ENCODE measurements at regions not wholly inside any gene's neighbourhood (a gene's known extent, or its start where the extent isn't known, plus 50 kb on each side); places are given as distances from the start of the nearest gene placed in this dataset.

GRCh38 chr6:48833916-48834315 is 629.1 kb downstream of the MMUT start:
- no peaks in the 10 kb centered on the region for H3K36me3 ChIP-seq (ENCODE audit: low read depth)
- TF ChIP-seq, protein P1, sequence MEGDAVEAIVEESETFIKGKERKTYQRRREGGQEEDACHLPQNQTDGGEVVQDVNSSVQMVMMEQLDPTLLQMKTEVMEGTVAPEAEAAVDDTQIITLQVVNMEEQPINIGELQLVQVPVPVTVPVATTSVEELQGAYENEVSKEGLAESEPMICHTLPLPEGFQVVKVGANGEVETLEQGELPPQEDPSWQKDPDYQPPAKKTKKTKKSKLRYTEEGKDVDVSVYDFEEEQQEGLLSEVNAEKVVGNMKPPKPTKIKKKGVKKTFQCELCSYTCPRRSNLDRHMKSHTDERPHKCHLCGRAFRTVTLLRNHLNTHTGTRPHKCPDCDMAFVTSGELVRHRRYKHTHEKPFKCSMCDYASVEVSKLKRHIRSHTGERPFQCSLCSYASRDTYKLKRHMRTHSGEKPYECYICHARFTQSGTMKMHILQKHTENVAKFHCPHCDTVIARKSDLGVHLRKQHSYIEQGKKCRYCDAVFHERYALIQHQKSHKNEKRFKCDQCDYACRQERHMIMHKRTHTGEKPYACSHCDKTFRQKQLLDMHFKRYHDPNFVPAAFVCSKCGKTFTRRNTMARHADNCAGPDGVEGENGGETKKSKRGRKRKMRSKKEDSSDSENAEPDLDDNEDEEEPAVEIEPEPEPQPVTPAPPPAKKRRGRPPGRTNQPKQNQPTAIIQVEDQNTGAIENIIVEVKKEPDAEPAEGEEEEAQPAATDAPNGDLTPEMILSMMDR (IDR thresholded peaks at IDR 0.05) = no peak
- intact Hi-C loops (cut with DNase I, micrococcal nuclease) = no loop called here
- no peaks in the 10 kb centered on the region for H3K4me1 ChIP-seq (ENCODE audit: low read depth)
- DNase-seq = no peak
- no peak for ATAC-seq
- no peaks in the 10 kb centered on the region for H3K9me3 ChIP-seq
- H3K4me3 ChIP-seq = no peak overlapping the region

GRCh38 chr6:48826901-48827701 is 636.0 kb downstream of the MMUT start:
- no peaks in the 10 kb centered on the region for H3K4me1 ChIP-seq (ENCODE audit: low read depth)
- H3K4me3 ChIP-seq = no peak overlapping the region
- no peaks in the 10 kb centered on the region for H3K36me3 ChIP-seq (ENCODE audit: low read depth)
- intact Hi-C loops (cut with DNase I, micrococcal nuclease) = no loop called here
- no peaks in the 10 kb centered on the region for H3K9me3 ChIP-seq
- TF ChIP-seq, protein P1 (IDR thresholded peaks at IDR 0.05) = no peak
- ATAC-seq (peak; percentile 98), DNase-seq (peak in 1 of 3 donors; percentile 26)

GRCh38 chr6:48826152-48826515 is 636.9 kb downstream of the MMUT start:
- Histone ChIP-seq H3K9me3 (no peaks in the 10 kb centered on the region), H3K4me1 (ENCODE audit: low read depth) (no peaks in the 10 kb centered on the region), H3K4me3 (no peak overlapping the region), H3K36me3 (ENCODE audit: low read depth) (no peaks in the 10 kb centered on the region)
- intact Hi-C loops (cut with DNase I, micrococcal nuclease) = no loop called here
- DNase-seq (no peak), ATAC-seq (no peak)
- TF ChIP-seq, protein P1 (IDR thresholded peaks at IDR 0.05) = no peak

DNA sequence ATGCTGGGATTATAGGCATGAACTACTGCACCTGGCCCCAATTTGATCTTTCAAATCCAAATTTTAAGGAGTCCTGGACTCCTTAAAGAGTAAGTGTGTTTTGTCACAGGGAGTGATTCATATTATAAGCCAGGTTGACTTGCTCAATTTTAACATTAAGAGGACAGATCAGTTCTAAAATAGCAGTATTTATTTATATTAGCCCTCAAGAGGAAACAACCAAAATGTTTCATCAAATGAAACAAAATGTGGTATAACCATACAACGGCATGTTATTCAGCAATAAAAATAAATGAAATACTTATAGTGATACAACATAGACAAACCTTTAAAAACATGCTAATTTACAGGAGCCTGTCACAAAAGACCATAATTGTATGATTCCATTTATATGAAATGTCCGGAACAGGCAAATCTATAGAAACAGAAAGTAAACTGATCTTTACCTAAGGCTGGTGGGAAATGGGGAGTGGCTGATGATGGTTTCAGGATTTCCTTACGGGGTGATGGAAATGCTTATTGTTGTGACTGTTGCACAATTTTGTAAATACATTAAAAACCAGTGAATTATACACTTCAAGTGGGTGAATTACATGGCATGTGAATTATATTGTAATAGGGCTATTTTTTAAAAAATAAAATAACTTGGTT is 637.4 kb downstream of the MMUT start:
- H3K4me3 ChIP-seq = no peak overlapping the region
- no peaks in the 10 kb centered on the region for H3K4me1 ChIP-seq (ENCODE audit: low read depth)
- DNase-seq (no peak), ATAC-seq (no peak)
- intact Hi-C loops (cut with DNase I, micrococcal nuclease) = no loop called here
- H3K36me3 ChIP-seq (ENCODE audit: low read depth) = no peaks in the 10 kb centered on the region
- TF ChIP-seq, protein P1 (IDR thresholded peaks at IDR 0.05) = no peak
- no peaks in the 10 kb centered on the region for H3K9me3 ChIP-seq

DNA sequence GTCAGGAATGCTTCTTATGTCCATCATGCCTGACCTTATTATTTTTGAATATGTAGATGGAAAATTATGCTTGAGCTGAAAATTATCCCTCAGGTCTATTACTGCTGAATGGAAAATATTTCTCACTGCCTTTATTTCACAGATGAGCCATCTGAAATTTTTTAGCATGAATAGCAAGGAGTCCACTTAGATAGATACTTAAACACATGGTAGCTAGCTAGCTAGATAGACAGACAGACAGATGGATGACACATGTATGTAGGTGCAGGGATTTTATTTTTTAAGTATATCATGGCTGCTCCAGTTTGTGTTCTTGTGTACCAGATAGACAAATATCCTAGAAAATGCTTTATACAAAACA is 645.0 kb downstream of the MMUT start:
- no peak overlapping the region for H3K4me3 ChIP-seq
- DNase-seq (no peak), ATAC-seq (no peak)
- H3K9me3 ChIP-seq = no peaks in the 10 kb centered on the region
- TF ChIP-seq, protein P1 (IDR thresholded peaks at IDR 0.05) = no peak
- no peaks in the 10 kb centered on the region for H3K4me1 ChIP-seq (ENCODE audit: low read depth)
- H3K36me3 ChIP-seq (ENCODE audit: low read depth) = no peaks in the 10 kb centered on the region
- intact Hi-C loops (cut with DNase I, micrococcal nuclease) = no loop called here

All from mucosa of descending colon (tissue), 3 donors.